Pancreas (tissue), 10 donors: ENCODE measurements at regions not wholly inside any gene's neighbourhood (a gene's known extent, or its start where the extent isn't known, plus 50 kb on each side); places are given as distances from the start of the nearest gene placed in this dataset.

ENCODE experiments used
- ATAC-seq, 4 donors: fragments of 200-7000 bp; cut with Tn5 transposase; one replicate each; pipeline versions ENCODE4 v1.8.0 to v1.9.1; 2020; ENCODE audit warnings: mild to moderate bottlenecking in 4 of 4, moderate library complexity in 4 of 4
- DNase-seq, 6 donors: peaks; one replicate each; pipeline ENCODE4 v3.0.0-alpha.2; 2020
- FAIRE-seq: peaks from 2 replicates; lab custom pipeline; 2012; peaks lifted over from hg19 to GRCh38; lab: Jason Lieb, UNC
- H3K27ac ChIP-seq, 4 donors: fragments of 200-600 bp; sonication (generic); 1 replicate in 3 of 4; 2 replicates in 1 of 4; pipeline versions ENCODE4 v1.5.0 to v1.8.0; 2020
- H3K27me3 ChIP-seq, 4 donors: fragments of 200-600 bp; one replicate each; pipeline ENCODE4 v1.8.0; 2021
- H3K36me3 ChIP-seq, 3 donors: fragments of 200-600 bp; sonication (generic) in 1 of 3; one replicate each; pipeline versions ENCODE4 v1.5.0 to v1.8.0; 2020 to 2021
- H3K4me1 ChIP-seq, 3 donors: fragments of 200-600 bp; one replicate each; pipeline ENCODE4 v1.8.0; 2021
- H3K4me3 ChIP-seq, 4 donors: fragments of 200-600 bp; sonication (generic) in 2 of 4; one replicate each; pipeline versions ENCODE4 v1.5.0 to v1.8.0; 2020 to 2021
- H3K9me3 ChIP-seq, 4 donors: fragments of 200-600 bp; one replicate each; pipeline ENCODE4 v1.8.0; 2021
- WGBS, 2 donors: extraction: QIAGEN DNeasy Blood & Tissue Kit; methylation state at CpG; one replicate each; pipeline ENCODE4 v1.1.7; 2013; 5-methylcytosine and 5-hydroxymethylcytosine counted together
- intact Hi-C, 3 donors: fragments of 100-400 bp; cut with DNase I; formaldehyde crosslinking; loops; one replicate each; pipeline versions ENCODE4 v1.11.1 to v1.14.2; 2022
- TF ChIP-seq, protein P1 (sequence below), 4 donors: fragments of 200-600 bp; sonication (generic) in 3 of 4; IDR thresholded peaks; one replicate each; pipeline versions ENCODE4 v1.5.0 to v1.8.0; 2021; ENCODE audit warnings: antibody characterized with exemption in 4 of 4
- donor health status: healthy with polysubstance abuse.
- donor health status: DM: no; HTN: no; CAD: no; lungs with moderate emphysema.
- donor health status: DM: no; HTN: no; CAD: no.
- donor health status: control.
- donor health status: control.
- donor health status: Bipolar disorder and iron deficiency.
- donor health status: DM: yes; HTN: yes; CAD: no.
- donor health status: DM: no; HTN: no; CAD: no.
- donor health status: DM: no; HTN: no; CAD: no.
- donor health status: DM: yes; HTN: yes; CAD: no.

DNA sequence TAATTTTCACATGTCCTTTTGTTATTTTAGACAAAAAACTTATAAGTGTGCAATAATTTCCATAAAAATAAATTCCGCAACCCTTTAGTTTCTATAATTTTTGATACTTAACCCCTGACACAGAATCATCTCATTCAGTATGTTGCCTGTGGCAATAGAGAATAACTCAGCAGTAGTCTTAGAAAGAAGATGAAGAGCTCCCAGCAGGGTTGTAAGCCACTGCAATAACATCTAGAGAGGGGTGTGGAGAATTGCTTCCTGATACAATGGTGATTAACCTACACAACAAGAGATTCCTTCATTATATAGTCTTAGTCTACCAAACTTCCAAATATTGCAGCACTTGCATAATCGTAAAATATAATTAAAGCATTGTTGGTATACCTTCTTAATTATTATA, 118.9 kb downstream of the TMX3 start:
- Histone ChIP-seq H3K9me3 (no peaks in the 10 kb centered on the region), H3K4me1 (no peaks in the 10 kb centered on the region), H3K36me3 (no peaks in the 10 kb centered on the region), H3K27me3 (no peaks in the 10 kb centered on the region), H3K27ac (no peak overlapping the region), H3K4me3 (no peak overlapping the region)
- TF ChIP-seq, protein P1, sequence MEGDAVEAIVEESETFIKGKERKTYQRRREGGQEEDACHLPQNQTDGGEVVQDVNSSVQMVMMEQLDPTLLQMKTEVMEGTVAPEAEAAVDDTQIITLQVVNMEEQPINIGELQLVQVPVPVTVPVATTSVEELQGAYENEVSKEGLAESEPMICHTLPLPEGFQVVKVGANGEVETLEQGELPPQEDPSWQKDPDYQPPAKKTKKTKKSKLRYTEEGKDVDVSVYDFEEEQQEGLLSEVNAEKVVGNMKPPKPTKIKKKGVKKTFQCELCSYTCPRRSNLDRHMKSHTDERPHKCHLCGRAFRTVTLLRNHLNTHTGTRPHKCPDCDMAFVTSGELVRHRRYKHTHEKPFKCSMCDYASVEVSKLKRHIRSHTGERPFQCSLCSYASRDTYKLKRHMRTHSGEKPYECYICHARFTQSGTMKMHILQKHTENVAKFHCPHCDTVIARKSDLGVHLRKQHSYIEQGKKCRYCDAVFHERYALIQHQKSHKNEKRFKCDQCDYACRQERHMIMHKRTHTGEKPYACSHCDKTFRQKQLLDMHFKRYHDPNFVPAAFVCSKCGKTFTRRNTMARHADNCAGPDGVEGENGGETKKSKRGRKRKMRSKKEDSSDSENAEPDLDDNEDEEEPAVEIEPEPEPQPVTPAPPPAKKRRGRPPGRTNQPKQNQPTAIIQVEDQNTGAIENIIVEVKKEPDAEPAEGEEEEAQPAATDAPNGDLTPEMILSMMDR (IDR thresholded peaks at IDR 0.05), result no peak
- WGBS, 2 donors, result 58 to 80% methylated on average over 2 of the region's 2 CpGs
- intact Hi-C loops, result no loop called here
- FAIRE-seq, result no peak
- ATAC-seq, result no peak
- DNase-seq, result no peak

- DNase-seq (no peak), ATAC-seq (no peak), FAIRE-seq (no peak)
- TF ChIP-seq, protein P1 (IDR thresholded peaks at IDR 0.05), result no peak
- WGBS, 2 donors, result 25 to 33% methylated on average over 5 of the region's 5 CpGs
- Histone ChIP-seq H3K27ac (no peak overlapping the region), H3K4me3 (no peak overlapping the region), H3K4me1 (no peaks in the 10 kb centered on the region), H3K36me3 (no peaks in the 10 kb centered on the region), H3K9me3 (no peaks in the 10 kb centered on the region), H3K27me3 (no peaks in the 10 kb centered on the region)
- intact Hi-C loops, result no loop called here
Measured at GRCh38 chr18:68588169-68588568, 126.7 kb downstream of the TMX3 start.

DNA sequence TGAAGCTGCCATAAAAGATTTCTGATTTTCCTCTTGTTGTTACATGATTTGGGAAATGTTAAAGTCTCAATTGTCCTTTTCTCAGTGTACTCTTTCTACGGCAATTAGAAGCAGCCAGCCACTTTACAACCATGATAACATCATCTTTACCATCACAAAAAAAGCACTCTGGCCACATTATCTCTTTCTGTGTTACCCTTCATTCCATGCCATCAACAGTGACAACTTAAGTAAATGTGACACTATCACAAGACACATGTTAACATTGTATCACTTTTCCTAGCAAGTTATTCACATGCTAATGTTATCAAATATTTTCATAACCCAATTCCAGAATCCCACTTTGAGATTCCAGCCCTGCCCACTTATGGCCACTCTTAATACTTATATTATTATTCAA, 131.2 kb downstream of the TMX3 start:
- Histone ChIP-seq H3K4me1 (no peaks in the 10 kb centered on the region), H3K27me3 (no peaks in the 10 kb centered on the region), H3K4me3 (no peak overlapping the region), H3K36me3 (no peaks in the 10 kb centered on the region), H3K27ac (no peak overlapping the region), H3K9me3 (no peaks in the 10 kb centered on the region)
- no peak for DNase-seq
- no peak for ATAC-seq
- TF ChIP-seq, protein P1 (IDR thresholded peaks at IDR 0.05), result no peak
- 61% methylated on average over 1 of the region's 1 CpG for WGBS, 2 donors
- intact Hi-C loops, result no loop called here
- no peak for FAIRE-seq

- Histone ChIP-seq H3K36me3 (no peaks in the 10 kb centered on the region), H3K4me3 (no peak overlapping the region), H3K27ac (no peak overlapping the region), H3K9me3 (no peaks in the 10 kb centered on the region), H3K4me1 (no peaks in the 10 kb centered on the region), H3K27me3 (no peaks in the 10 kb centered on the region)
- no peak for DNase-seq
- FAIRE-seq, result no peak
- WGBS, 2 donors, result 66 to 75% methylated on average over 5 of the region's 5 CpGs
- intact Hi-C loops, result no loop called here
- no peak for ATAC-seq
- TF ChIP-seq, protein P1 (IDR thresholded peaks at IDR 0.05), result no peak
Measured at GRCh38 chr18:68574311-68574710, 140.6 kb downstream of the TMX3 start.

DNA sequence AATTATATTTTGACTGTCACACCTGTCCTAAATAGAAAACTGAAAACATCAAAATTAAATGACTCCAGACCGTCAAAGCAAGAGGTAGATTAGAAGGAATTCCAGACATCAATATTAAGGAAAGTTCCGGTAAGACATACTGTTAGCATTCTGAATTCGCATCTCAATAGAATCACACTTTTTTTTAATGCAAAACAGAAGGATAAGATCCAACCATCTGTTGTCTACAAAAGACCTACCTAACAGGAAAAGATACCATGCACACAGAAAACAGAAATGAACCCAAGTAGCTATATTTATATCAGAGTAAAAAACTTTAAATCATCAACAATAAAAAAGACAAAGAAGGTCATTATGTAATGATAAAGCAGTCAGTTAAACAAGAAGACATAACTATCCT, 145.0 kb downstream of the TMX3 start:
- no peak for FAIRE-seq
- no peak overlapping the region for H3K27ac ChIP-seq
- WGBS, 2 donors, result 71 to 74% methylated on average over 3 of the region's 3 CpGs
- TF ChIP-seq, protein P1 (IDR thresholded peaks at IDR 0.05), result no peak
- no peak for DNase-seq
- no peaks in the 10 kb centered on the region for H3K27me3 ChIP-seq
- ATAC-seq, result no peak
- H3K36me3 ChIP-seq, result no peaks in the 10 kb centered on the region
- H3K4me1 ChIP-seq, result no peaks in the 10 kb centered on the region
- no peak overlapping the region for H3K4me3 ChIP-seq
- no peaks in the 10 kb centered on the region for H3K9me3 ChIP-seq
- intact Hi-C loops, result no loop called here
